CD14-positive monocyte (primary cell): ENCODE measurements at regions not wholly inside any gene's neighbourhood (a gene's known extent, or its start where the extent isn't known, plus 50 kb on each side); places are given as distances from the start of the nearest gene placed in this dataset.

Experiments used
- DNase-seq, 3 donors: peaks; one replicate each; pipeline ENCODE4 v3.0.0-alpha.2; 2011 to 2022
- H2AFZ ChIP-seq: 2 replicates; pipeline ENCODE4 v1.6.0; 2012; ENCODE audit warnings: mild to moderate bottlenecking, low read depth, low read length, inconsistent platforms; ENCODE audit not compliant: insufficient read depth, poor library complexity, severe bottlenecking
- H3K27ac ChIP-seq, 2 donors: 1 replicate in 1 of 2; 2 replicates in 1 of 2; pipeline ENCODE4 v1.5.1; 2012 to 2013; ENCODE audit warnings: low read length in 2 of 2, control low read depth in 1 of 2, inconsistent platforms in 1 of 2, low read depth in 1 of 2, mild to moderate bottlenecking in 1 of 2
- H3K27me3 ChIP-seq, 2 donors: one replicate each; pipeline versions ENCODE4 v1.6.0 to v1.6.1; 2011 to 2013; ENCODE audit warnings: low read length in 2 of 2; ENCODE audit not compliant: control insufficient read depth in 2 of 2, insufficient read depth in 2 of 2
- H3K36me3 ChIP-seq, 2 donors: replicated peaks in 1 of 2; 1 replicate in 1 of 2; 2 replicates in 1 of 2; pipeline versions ENCODE4 v1.5.1 to v1.6.1; 2012 to 2013; ENCODE audit warnings: low read length in 2 of 2, control low read depth in 1 of 2, inconsistent platforms in 1 of 2, mild to moderate bottlenecking in 1 of 2; ENCODE audit not compliant: insufficient read depth in 2 of 2, control insufficient read depth in 1 of 2
- H3K4me1 ChIP-seq, 2 donors: 1 replicate in 1 of 2; 2 replicates in 1 of 2; pipeline versions ENCODE4 v1.5.1 to v1.6.1; 2012 to 2013; ENCODE audit warnings: low read length in 2 of 2, control low read depth in 1 of 2, inconsistent platforms in 1 of 2, mild to moderate bottlenecking in 1 of 2, moderate library complexity in 1 of 2; ENCODE audit not compliant: insufficient read depth in 2 of 2, control insufficient read depth in 1 of 2
- H3K4me2 ChIP-seq: replicated peaks from 2 replicates; pipeline ENCODE3; 2012; ENCODE audit warnings: low read length, moderate library complexity, mild to moderate bottlenecking; ENCODE audit not compliant: poor library complexity, severe bottlenecking; ENCODE audit errors: extremely low read depth
- H3K4me3 ChIP-seq, 3 experiments: fragments of 200-600 bp in 1 of 3; sonication (generic) in 1 of 3; replicated peaks in 1 of 3; 1 replicate in 2 of 3; 2 replicates in 1 of 3; pipeline ENCODE4 v1.5.1; 2011 to 2013; ENCODE audit warnings: low read length in 3 of 3, mild to moderate bottlenecking in 3 of 3, control low read depth in 2 of 3, low read depth in 2 of 3, inconsistent platforms in 1 of 3, moderate library complexity in 1 of 3
- H3K79me2 ChIP-seq: 2 replicates; pipeline ENCODE4 v1.6.0; 2012; ENCODE audit warnings: mild to moderate bottlenecking, control low read depth, inconsistent platforms, low read length, moderate library complexity; ENCODE audit not compliant: insufficient read depth
- H3K9ac ChIP-seq: 2 replicates; pipeline ENCODE4 v1.6.0; 2017; ENCODE audit warnings: low read length, mild to moderate bottlenecking; ENCODE audit not compliant: insufficient read depth, poor library complexity, severe bottlenecking
- H3K9me3 ChIP-seq, 2 donors: replicated peaks in 1 of 2; 1 replicate in 1 of 2; 2 replicates in 1 of 2; pipeline versions ENCODE4 v1.5.1 to v1.6.1; 2012 to 2013; ENCODE audit warnings: low read length in 2 of 2, control low read depth in 1 of 2; ENCODE audit not compliant: control insufficient read depth in 1 of 2, insufficient read depth in 1 of 2
- H4K20me1 ChIP-seq: 2 replicates; pipeline ENCODE4 v1.6.0; 2012; ENCODE audit warnings: mild to moderate bottlenecking, low read length, control low read depth, moderate library complexity; ENCODE audit not compliant: insufficient read depth
- H3K27ac Mint-ChIP-seq, 7 donors: one replicate each; pipeline ENCODE4 v1.8.0; 2020; ENCODE audit warnings: mild to moderate bottlenecking in 7 of 7, mixed read lengths in 7 of 7, moderate library complexity in 6 of 7, inconsistent platforms in 2 of 7
- H3K27me3 Mint-ChIP-seq, 3 donors: one replicate each; pipeline ENCODE4 v1.8.0; 2021 to 2022; ENCODE audit warnings: low read depth in 3 of 3, mild to moderate bottlenecking in 3 of 3, mixed read lengths in 3 of 3, moderate library complexity in 3 of 3, inconsistent platforms in 1 of 3
- H3K36me3 Mint-ChIP-seq, 2 donors: one replicate each; pipeline ENCODE4 v1.8.0; 2020; ENCODE audit warnings: mixed read lengths in 2 of 2, inconsistent platforms in 1 of 2, mild to moderate bottlenecking in 1 of 2
- H3K4me1 Mint-ChIP-seq: one replicate; pipeline ENCODE4 v1.8.0; 2020; ENCODE audit warnings: mild to moderate bottlenecking, mixed read lengths
- H3K4me3 Mint-ChIP-seq, 2 donors: one replicate each; pipeline ENCODE4 v1.8.0; 2020; ENCODE audit warnings: mild to moderate bottlenecking in 2 of 2, mixed read lengths in 2 of 2, moderate library complexity in 1 of 2
- H3K9me3 Mint-ChIP-seq, 7 donors: one replicate each; pipeline ENCODE4 v1.8.0; 2020 to 2022; ENCODE audit warnings: mixed read lengths in 7 of 7, mild to moderate bottlenecking in 6 of 7, moderate library complexity in 6 of 7, inconsistent platforms in 2 of 7
- whole genome bisulfite sequencing: methylation state at CpG from one replicate; pipeline ENCODE4 v1.1.5; 2013; ENCODE audit warnings: missing lambda C conversion rate; ENCODE audit not compliant: insufficient coverage; 5-methylcytosine and 5-hydroxymethylcytosine counted together
- intact Hi-C, 2 donors: fragments of 100-400 bp; cut with micrococcal nuclease; formaldehyde crosslinking; loops; one replicate each; pipeline versions ENCODE4 v1.15.0 to v1.15.1; 2023
- TF ChIP-seq, protein P1 (sequence below): fragments of 200-600 bp; IDR thresholded peaks from one replicate; pipeline ENCODE4 v1.8.0; 2022; ENCODE audit warnings: antibody characterized with exemption, mild to moderate bottlenecking

DNA sequence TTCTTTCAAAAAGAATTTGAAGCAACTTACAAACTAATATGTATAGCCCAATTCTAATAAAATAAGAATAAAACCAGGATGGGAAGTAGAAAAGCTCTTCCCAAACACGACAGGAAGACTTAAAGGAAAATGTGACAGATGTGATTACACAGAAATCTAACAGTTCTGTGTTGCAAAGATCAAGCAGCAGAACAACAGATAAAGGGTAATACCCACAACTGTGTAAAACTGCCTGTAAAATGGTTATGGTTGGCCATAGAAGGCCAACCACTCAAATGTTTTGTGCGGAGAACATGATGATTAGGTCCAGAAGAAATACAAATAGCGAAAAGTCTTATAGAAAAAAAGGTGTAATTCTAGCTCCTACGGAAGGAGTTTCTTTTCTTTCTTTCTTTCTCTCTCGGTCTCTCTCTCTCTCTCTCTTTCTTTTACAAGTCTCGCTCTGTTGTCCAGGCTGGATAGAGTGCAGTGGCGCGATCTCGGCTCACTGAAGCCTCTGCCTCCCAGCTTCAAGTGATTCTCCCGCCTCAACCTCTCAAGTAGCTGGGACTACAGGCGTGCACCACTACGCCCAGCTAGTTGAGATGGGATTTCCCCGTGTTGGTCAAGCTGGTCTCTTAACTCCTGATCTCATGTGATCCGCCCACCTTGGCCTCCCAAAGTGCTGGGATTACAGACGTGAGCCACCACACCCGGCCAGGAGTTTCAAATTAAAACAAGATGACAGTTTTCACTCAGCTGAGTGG, 128.5 kb downstream of the QRSL1 start:
- no peak for DNase-seq
- H3K9me3 Mint-ChIP-seq, result peaks cover 0 to 13% (median 4%) of the 10 kb centered on the region in 7 donors
- H4K20me1 ChIP-seq, result no peaks in the 10 kb centered on the region
- H3K36me3 Mint-ChIP-seq, result no peaks in the 10 kb centered on the region
- H3K9ac ChIP-seq, result no peak overlapping the region
- H3K4me1 ChIP-seq, result no peaks in the 10 kb centered on the region
- intact Hi-C loops, result no loop called here
- TF ChIP-seq, protein P1, sequence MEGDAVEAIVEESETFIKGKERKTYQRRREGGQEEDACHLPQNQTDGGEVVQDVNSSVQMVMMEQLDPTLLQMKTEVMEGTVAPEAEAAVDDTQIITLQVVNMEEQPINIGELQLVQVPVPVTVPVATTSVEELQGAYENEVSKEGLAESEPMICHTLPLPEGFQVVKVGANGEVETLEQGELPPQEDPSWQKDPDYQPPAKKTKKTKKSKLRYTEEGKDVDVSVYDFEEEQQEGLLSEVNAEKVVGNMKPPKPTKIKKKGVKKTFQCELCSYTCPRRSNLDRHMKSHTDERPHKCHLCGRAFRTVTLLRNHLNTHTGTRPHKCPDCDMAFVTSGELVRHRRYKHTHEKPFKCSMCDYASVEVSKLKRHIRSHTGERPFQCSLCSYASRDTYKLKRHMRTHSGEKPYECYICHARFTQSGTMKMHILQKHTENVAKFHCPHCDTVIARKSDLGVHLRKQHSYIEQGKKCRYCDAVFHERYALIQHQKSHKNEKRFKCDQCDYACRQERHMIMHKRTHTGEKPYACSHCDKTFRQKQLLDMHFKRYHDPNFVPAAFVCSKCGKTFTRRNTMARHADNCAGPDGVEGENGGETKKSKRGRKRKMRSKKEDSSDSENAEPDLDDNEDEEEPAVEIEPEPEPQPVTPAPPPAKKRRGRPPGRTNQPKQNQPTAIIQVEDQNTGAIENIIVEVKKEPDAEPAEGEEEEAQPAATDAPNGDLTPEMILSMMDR, result no peak
- H3K9me3 ChIP-seq, result peaks cover 0 to 2% of the 10 kb centered on the region in 2 donors
- H3K79me2 ChIP-seq, result no peaks in the 10 kb centered on the region
- no peaks in the 10 kb centered on the region for H3K27me3 ChIP-seq
- H3K4me3 Mint-ChIP-seq, result no peak overlapping the region
- H3K27ac ChIP-seq, result no peak overlapping the region
- no peak overlapping the region for H3K4me3 ChIP-seq
- peaks cover 0 to 9% (median 3%) of the 10 kb centered on the region in 3 donors for H3K27me3 Mint-ChIP-seq
- H3K27ac Mint-ChIP-seq, result no peak overlapping the region
- no peak overlapping the region for H3K4me2 ChIP-seq
- no peaks in the 10 kb centered on the region for H3K36me3 ChIP-seq
- WGBS, result 95% methylated on average over 9 of the region's 16 CpGs
- no peak overlapping the region for H2AFZ ChIP-seq
- H3K4me1 Mint-ChIP-seq, result no peaks in the 10 kb centered on the region

DNA sequence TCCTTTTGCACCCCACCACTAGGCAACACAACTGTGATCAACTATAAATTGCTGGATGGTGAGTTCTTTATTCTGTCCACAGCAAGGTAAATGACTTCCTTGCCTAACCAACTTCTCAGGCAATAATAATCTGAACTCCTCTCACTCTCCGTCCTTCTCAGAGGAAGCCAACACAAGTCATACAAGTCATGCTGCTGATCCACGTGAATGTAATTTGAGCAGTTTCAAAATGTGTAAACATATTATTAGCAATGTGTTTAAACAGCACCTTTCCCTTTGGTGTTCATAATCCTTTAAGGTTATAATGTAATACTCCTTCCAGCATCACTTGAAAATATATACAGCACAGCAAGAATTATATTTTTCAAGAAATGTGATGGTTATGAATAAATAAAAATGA, 127.9 kb downstream of the QRSL1 start:
- no peaks in the 10 kb centered on the region for H3K4me1 Mint-ChIP-seq
- Histone ChIP-seq H3K27me3 (no peaks in the 10 kb centered on the region), H3K27ac (no peak overlapping the region), H3K4me3 (no peak overlapping the region), H3K36me3 (no peaks in the 10 kb centered on the region), H3K9ac (no peak overlapping the region), H3K79me2 (no peaks in the 10 kb centered on the region), H3K4me1 (no peaks in the 10 kb centered on the region), H3K9me3 (peaks cover 0 to 2% of the 10 kb centered on the region in 2 donors), H2AFZ (no peak overlapping the region), H3K4me2 (no peak overlapping the region), H4K20me1 (no peaks in the 10 kb centered on the region)
- TF ChIP-seq, protein P1, result no peak
- intact Hi-C loops, result no loop called here
- WGBS, result no CpG with 5 or more reads among the region's 2 CpGs
- peaks cover 0 to 9% (median 3%) of the 10 kb centered on the region in 3 donors for H3K27me3 Mint-ChIP-seq
- no peak for DNase-seq
- no peak overlapping the region for H3K4me3 Mint-ChIP-seq
- H3K36me3 Mint-ChIP-seq, result no peaks in the 10 kb centered on the region
- no peak overlapping the region for H3K27ac Mint-ChIP-seq
- peaks cover 0 to 13% (median 4%) of the 10 kb centered on the region in 7 donors for H3K9me3 Mint-ChIP-seq
